Keratinocyte (primary cell): ENCODE measurements at regions not wholly inside any gene's neighbourhood (a gene's known extent, or its start where the extent isn't known, plus 50 kb on each side); places are given as distances from the start of the nearest gene placed in this dataset.

Experiments used
- DNase-seq: peaks from one replicate; pipeline ENCODE4 v3.0.0-alpha.2; 2011; ENCODE audit warnings: low read depth, missing footprints, low spot score
- FAIRE-seq: peaks from 2 replicates; lab custom pipeline; 2011; peaks lifted over from hg19 to GRCh38; lab: Jason Lieb, UNC
- H2AFZ ChIP-seq: 2 replicates; pipeline ENCODE4 v1.6.0; 2012; ENCODE audit warnings: low read length, control low read depth, inconsistent platforms; ENCODE audit not compliant: control insufficient read depth
- H3K27ac ChIP-seq: 2 replicates; pipeline ENCODE4 v1.5.1; 2011; ENCODE audit warnings: low read length; ENCODE audit not compliant: control insufficient read depth, insufficient read depth
- H3K27me3 ChIP-seq: 3 replicates; pipeline ENCODE4 v1.6.0; 2011; ENCODE audit warnings: low read length; ENCODE audit not compliant: control insufficient read depth, insufficient read depth; ENCODE audit errors: extremely low read depth
- H3K36me3 ChIP-seq, 2 experiments: 2 replicates in 1 of 2; 3 replicates in 1 of 2; pipeline ENCODE4 v1.5.1; 2011; ENCODE audit warnings: low read length in 2 of 2, mild to moderate bottlenecking in 1 of 2; ENCODE audit not compliant: control insufficient read depth in 2 of 2, insufficient read depth in 2 of 2; ENCODE audit errors: extremely low read depth in 1 of 2
- H3K4me1 ChIP-seq: 3 replicates; pipeline ENCODE4 v1.5.1; 2011; ENCODE audit warnings: low read length; ENCODE audit not compliant: control insufficient read depth, insufficient read depth; ENCODE audit errors: extremely low read depth
- H3K4me2 ChIP-seq: 3 replicates; pipeline ENCODE4 v1.6.0; 2011; ENCODE audit warnings: low read depth, low read length; ENCODE audit not compliant: control insufficient read depth, insufficient read depth; ENCODE audit errors: extremely low read depth
- H3K4me3 ChIP-seq, 3 experiments: fragments of 200-600 bp in 1 of 3; sonication (generic) in 1 of 3; 2 replicates in 2 of 3; 3 replicates in 1 of 3; pipeline ENCODE4 v1.5.1; 2011 to 2016; ENCODE audit warnings: low read length in 3 of 3, mild to moderate bottlenecking in 3 of 3, control low read depth in 2 of 3, inconsistent platforms in 1 of 3, low read depth in 1 of 3, mixed read lengths in 1 of 3, mixed run types in 1 of 3, moderate library complexity in 1 of 3; ENCODE audit not compliant: control insufficient read depth in 2 of 3, insufficient read depth in 2 of 3; ENCODE audit errors: extremely low read depth in 1 of 3
- H3K79me2 ChIP-seq: 2 replicates; pipeline ENCODE4 v1.6.0; 2012; ENCODE audit warnings: low read length; ENCODE audit not compliant: control insufficient read depth, insufficient read depth
- H3K9ac ChIP-seq: 3 replicates; pipeline ENCODE4 v1.6.0; 2011; ENCODE audit warnings: low read length; ENCODE audit not compliant: control insufficient read depth, insufficient read depth; ENCODE audit errors: extremely low read depth
- H3K9me1 ChIP-seq: 3 replicates; pipeline ENCODE4 v1.6.0; 2011; ENCODE audit warnings: low read length; ENCODE audit not compliant: control insufficient read depth, insufficient read depth; ENCODE audit errors: extremely low read depth
- H3K9me3 ChIP-seq: 2 replicates; pipeline ENCODE4 v1.5.1; 2012; ENCODE audit warnings: low read depth, low read length; ENCODE audit not compliant: control insufficient read depth
- H4K20me1 ChIP-seq: 3 replicates; pipeline ENCODE4 v1.6.0; 2011; ENCODE audit warnings: low read length; ENCODE audit not compliant: control insufficient read depth, insufficient read depth; ENCODE audit errors: extremely low read depth
- CTCF ChIP-seq, 3 experiments: IDR thresholded peaks in 1 of 3; conservative IDR thresholded peaks in 1 of 3; optimal IDR thresholded peaks in 1 of 3; 2 replicates in 2 of 3; 3 replicates in 1 of 3; pipeline versions ENCODE3 to v1.5.1; 2011; ENCODE audit warnings: low read length in 3 of 3, mild to moderate bottlenecking in 3 of 3, moderate library complexity in 2 of 3, control low read depth in 1 of 3, inconsistent platforms in 1 of 3; ENCODE audit not compliant: insufficient read depth in 2 of 3; ENCODE audit errors: extremely low read depth in 1 of 3
- EZH2 ChIP-seq: IDR thresholded peaks from one replicate; pipeline ENCODE4 v1.6.1; 2012; ENCODE audit warnings: inconsistent platforms, mild to moderate bottlenecking, low read length, moderate library complexity
- dilution Hi-C: fragments of 300-500 bp; cut with MboI; formaldehyde crosslinking; loops from one replicate; pipeline ENCODE4 v1.7.0; 2020; ENCODE audit warnings: low sequenced_read_pairs; ENCODE audit not compliant: extremely low pct_ligation_motif_present

DNA sequence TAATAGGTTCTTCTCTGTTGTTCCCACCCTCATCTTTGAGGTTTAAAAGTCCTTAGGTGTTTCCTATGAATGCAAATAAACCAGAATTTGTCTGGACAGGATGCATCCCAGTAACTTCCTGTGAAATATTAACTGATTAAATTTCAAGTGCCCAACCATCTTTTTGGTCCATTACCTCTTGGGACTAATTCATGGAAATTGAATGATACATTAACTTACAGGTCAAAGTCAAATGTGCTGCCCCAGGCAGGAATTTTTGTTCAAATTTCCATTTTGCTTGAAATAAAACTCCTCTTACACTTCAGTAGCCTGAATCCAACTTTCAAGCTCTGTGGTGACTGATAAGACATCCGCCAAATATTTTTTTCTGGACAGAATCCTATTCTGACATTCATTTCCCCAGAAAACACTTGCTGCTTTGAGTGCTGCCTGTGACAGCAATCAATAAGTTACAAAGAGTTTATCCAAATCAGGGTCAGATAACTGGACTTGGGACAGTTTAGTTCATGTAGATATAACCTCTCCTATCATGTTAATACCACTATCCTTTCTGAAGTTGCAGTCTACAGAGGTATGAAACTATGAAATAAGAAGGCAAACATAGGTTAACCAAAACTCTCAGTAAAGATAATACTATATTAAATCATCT lies 383.5 kb downstream of the POM121L12 start:
- no peaks in the 10 kb centered on the region for H4K20me1 ChIP-seq
- H3K4me3 ChIP-seq: no peak overlapping the region
- no peaks in the 10 kb centered on the region for H3K9me3 ChIP-seq
- FAIRE-seq (no peak), DNase-seq (no peak)
- no peaks in the 10 kb centered on the region for H3K27me3 ChIP-seq
- no peak overlapping the region for H3K27ac ChIP-seq
- no peak overlapping the region for H3K9ac ChIP-seq
- H3K79me2 ChIP-seq: no peaks in the 10 kb centered on the region
- no peak overlapping the region for H2AFZ ChIP-seq
- H3K4me1 ChIP-seq: no peaks in the 10 kb centered on the region
- H3K4me2 ChIP-seq: no peak overlapping the region
- no peak for TF ChIP-seq EZH2
- TF ChIP-seq CTCF (optimal IDR thresholded peaks at IDR 0.05 in 1 of 3, IDR thresholded peaks at IDR 0.05 in 1 of 3, conservative IDR thresholded peaks at IDR 0.05 in 1 of 3; ENCODE audit: extremely low read depth in 1 of 3, insufficient read depth in 2 of 3, low read length in 3 of 3): no peak
- no peaks in the 10 kb centered on the region for H3K36me3 ChIP-seq
- dilution Hi-C loops: no loop called here
- H3K9me1 ChIP-seq: no peaks in the 10 kb centered on the region

DNA sequence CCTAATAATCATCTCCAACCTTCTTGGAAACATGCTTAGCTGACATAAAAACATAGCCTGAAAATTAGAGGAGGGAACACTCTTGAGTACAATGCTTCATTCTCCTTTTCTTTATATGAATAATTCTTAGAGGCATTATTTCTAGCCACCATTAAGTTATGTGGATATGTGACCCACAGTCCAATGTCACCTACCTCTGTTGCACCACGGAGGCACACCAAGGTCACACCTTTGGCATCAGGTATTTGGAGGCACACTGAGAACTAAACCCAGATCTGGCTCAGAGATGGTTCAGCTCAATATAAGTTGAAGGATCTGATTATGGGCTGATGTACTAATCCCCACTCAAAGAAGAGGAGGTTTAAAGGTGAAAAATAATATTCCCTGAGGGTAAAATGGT lies 385.1 kb downstream of the POM121L12 start:
- no peak overlapping the region for H3K4me3 ChIP-seq

More for the DNA sequence above, 385.1 kb downstream of the POM121L12 start:
- H3K9ac ChIP-seq: no peak overlapping the region
- FAIRE-seq (no peak), DNase-seq (no peak)
- no peaks in the 10 kb centered on the region for H4K20me1 ChIP-seq
- no peaks in the 10 kb centered on the region for H3K27me3 ChIP-seq
- no peaks in the 10 kb centered on the region for H3K79me2 ChIP-seq
- H3K4me1 ChIP-seq: no peaks in the 10 kb centered on the region
- no peaks in the 10 kb centered on the region for H3K9me1 ChIP-seq
- no peak overlapping the region for H3K27ac ChIP-seq
- H3K9me3 ChIP-seq: no peaks in the 10 kb centered on the region
- TF ChIP-seq EZH2: no peak
- TF ChIP-seq CTCF (optimal IDR thresholded peaks at IDR 0.05 in 1 of 3, IDR thresholded peaks at IDR 0.05 in 1 of 3, conservative IDR thresholded peaks at IDR 0.05 in 1 of 3; ENCODE audit: extremely low read depth in 1 of 3, insufficient read depth in 2 of 3, low read length in 3 of 3): no peak
- no peak overlapping the region for H2AFZ ChIP-seq
- no peaks in the 10 kb centered on the region for H3K36me3 ChIP-seq
- H3K4me2 ChIP-seq: no peak overlapping the region
- dilution Hi-C loops: no loop called here
